ENCODE measurements at regions not wholly inside any gene's neighbourhood (a gene's known extent, or its start where the extent isn't known, plus 50 kb on each side); places are given as distances from the start of the nearest gene placed in this dataset.

- TF ChIP-seq CTCF (IDR thresholded peaks at IDR 0.05) (no peak), POLR2AphosphoS5 (IDR thresholded peaks at IDR 0.05) (no peak), EP300 (IDR thresholded peaks at IDR 0.05) (no peak), POLR2A (IDR thresholded peaks at IDR 0.05) (no peak)
These were observed 307.9 kb upstream of the MDFIC2 start for GRCh38 chr3:70620367-70620766.

All from sigmoid colon (tissue), 4 donors.